Lung (tissue), 11 donors: ENCODE measurements at regions not wholly inside any gene's neighbourhood (a gene's known extent, or its start where the extent isn't known, plus 50 kb on each side); places are given as distances from the start of the nearest gene placed in this dataset.

Source experiments
- ATAC-seq: fragments of 200-7000 bp; cut with Tn5 transposase; one replicate; pipeline ENCODE4 v1.9.1; 2020; ENCODE audit warnings: moderate number of reproducible peaks; ENCODE audit not compliant: insufficient read depth, low FRiP score
- DNase-seq, 3 donors: peaks; one replicate each; pipeline ENCODE4 v3.0.0-alpha.2; 2013 to 2017
- H3K27ac ChIP-seq, 2 donors: one replicate each; pipeline ENCODE4 v1.5.1; 2013; ENCODE audit warnings: mild to moderate bottlenecking in 2 of 2, moderate library complexity in 2 of 2, control low read depth in 1 of 2, inconsistent platforms in 1 of 2, low read depth in 1 of 2, low read length in 1 of 2
- H3K27me3 ChIP-seq, 3 donors: one replicate each; pipeline ENCODE4 v1.5.1; 2013; ENCODE audit warnings: low read length in 2 of 3; ENCODE audit not compliant: control insufficient read depth in 3 of 3, insufficient read depth in 3 of 3
- H3K36me3 ChIP-seq, 4 donors: one replicate each; pipeline ENCODE4 v1.5.1; 2013; ENCODE audit warnings: low read length in 4 of 4, mild to moderate bottlenecking in 1 of 4, moderate library complexity in 1 of 4; ENCODE audit not compliant: control insufficient read depth in 4 of 4, insufficient read depth in 4 of 4
- H3K4me1 ChIP-seq, 5 donors: one replicate each; pipeline ENCODE4 v1.5.1; 2013; ENCODE audit warnings: low read length in 5 of 5, mild to moderate bottlenecking in 2 of 5, moderate library complexity in 1 of 5; ENCODE audit not compliant: control insufficient read depth in 5 of 5, insufficient read depth in 5 of 5
- H3K4me3 ChIP-seq: one replicate; pipeline ENCODE4 v1.5.1; 2013; ENCODE audit warnings: mild to moderate bottlenecking, control low read depth, moderate library complexity
- H3K9ac ChIP-seq, 2 donors: one replicate each; pipeline ENCODE4 v1.5.1; 2013; ENCODE audit warnings: low read length in 2 of 2, control low read depth in 1 of 2; ENCODE audit not compliant: insufficient read depth in 1 of 2
- H3K9me3 ChIP-seq, 4 donors: one replicate each; pipeline ENCODE4 v1.5.1; 2013; ENCODE audit warnings: low read length in 3 of 4, mild to moderate bottlenecking in 1 of 4, moderate library complexity in 1 of 4; ENCODE audit not compliant: control insufficient read depth in 4 of 4, insufficient read depth in 3 of 4
- CTCF ChIP-seq: IDR thresholded peaks from 2 replicates; pipeline ENCODE4 v1.5.1; 2012; ENCODE audit warnings: mild to moderate bottlenecking; ENCODE audit errors: control extremely low read depth, extremely low read depth
- WGBS, 2 donors: extraction: QIAGEN DNeasy Blood & Tissue Kit; methylation state at CpG; one replicate each; pipeline ENCODE4 v1.1.7; 2013; 5-methylcytosine and 5-hydroxymethylcytosine counted together
- donor health status: control.
- donor health status: control.
- donor health status: Bipolar disorder and iron deficiency.
- donor health status: healthy.
- donor health status: DM: yes; HTN: yes; CAD: no.

GRCh38 chr2:12955864-12956263 lies 239.1 kb downstream of the TRIB2 start:
- whole genome bisulfite sequencing, 2 donors, result 64 to 74% methylated on average over 3 of the region's 3 CpGs
- TF ChIP-seq CTCF, result no peak
- H3K36me3 ChIP-seq, result no peaks in the 10 kb centered on the region
- H3K4me1 ChIP-seq, result no peaks in the 10 kb centered on the region
- H3K9ac ChIP-seq, result no peak overlapping the region
- H3K27me3 ChIP-seq, result no peaks in the 10 kb centered on the region
- DNase-seq (no peak), ATAC-seq (no peak)
- no peaks in the 10 kb centered on the region for H3K9me3 ChIP-seq
- H3K27ac ChIP-seq, result no peak overlapping the region
- no peak overlapping the region for H3K4me3 ChIP-seq

GRCh38 chr2:12957251-12957650 lies 240.5 kb downstream of the TRIB2 start:
- TF ChIP-seq CTCF, result no peak
- Histone ChIP-seq H3K9me3 (no peaks in the 10 kb centered on the region), H3K9ac (no peak overlapping the region), H3K36me3 (no peaks in the 10 kb centered on the region), H3K4me3 (no peak overlapping the region), H3K27me3 (no peaks in the 10 kb centered on the region), H3K27ac (no peak overlapping the region), H3K4me1 (no peaks in the 10 kb centered on the region)
- WGBS, 2 donors, result 86 to 91% methylated on average over 3 of the region's 3 CpGs
- ATAC-seq (no peak), DNase-seq (no peak)

- H3K9me3 ChIP-seq, result no peaks in the 10 kb centered on the region
- no peaks in the 10 kb centered on the region for H3K27me3 ChIP-seq
- no peak overlapping the region for H3K27ac ChIP-seq
- ATAC-seq (no peak), DNase-seq (no peak)
- no peak overlapping the region for H3K4me3 ChIP-seq
- no peaks in the 10 kb centered on the region for H3K4me1 ChIP-seq
- TF ChIP-seq CTCF, result no peak
- no peaks in the 10 kb centered on the region for H3K36me3 ChIP-seq
- WGBS, 2 donors, result 77 to 85% methylated on average over 2 of the region's 2 CpGs
- H3K9ac ChIP-seq, result no peak overlapping the region
Observed at GRCh38 chr2:12959935-12960334, 243.2 kb downstream of the TRIB2 start.

- Histone ChIP-seq H3K9me3 (no peaks in the 10 kb centered on the region), H3K4me3 (no peak overlapping the region), H3K9ac (no peak overlapping the region), H3K27me3 (no peaks in the 10 kb centered on the region), H3K36me3 (no peaks in the 10 kb centered on the region), H3K4me1 (peaks cover 0 to 2% (median 0%) of the 10 kb centered on the region in 5 donors), H3K27ac (no peak overlapping the region)
- no peak for DNase-seq
- 96 to 98% methylated on average over 1 of the region's 1 CpG for WGBS, 2 donors
- TF ChIP-seq CTCF, result no peak
- no peak for ATAC-seq
Observed at GRCh38 chr2:12960671-12961070, 243.9 kb downstream of the TRIB2 start.
